ENCODE measurements at regions not wholly inside any gene's neighbourhood (a gene's known extent, or its start where the extent isn't known, plus 50 kb on each side); places are given as distances from the start of the nearest gene placed in this dataset.
A peak's percentile ranks its signal among the peaks of the same experiment; 100 is the strongest.

DNA sequence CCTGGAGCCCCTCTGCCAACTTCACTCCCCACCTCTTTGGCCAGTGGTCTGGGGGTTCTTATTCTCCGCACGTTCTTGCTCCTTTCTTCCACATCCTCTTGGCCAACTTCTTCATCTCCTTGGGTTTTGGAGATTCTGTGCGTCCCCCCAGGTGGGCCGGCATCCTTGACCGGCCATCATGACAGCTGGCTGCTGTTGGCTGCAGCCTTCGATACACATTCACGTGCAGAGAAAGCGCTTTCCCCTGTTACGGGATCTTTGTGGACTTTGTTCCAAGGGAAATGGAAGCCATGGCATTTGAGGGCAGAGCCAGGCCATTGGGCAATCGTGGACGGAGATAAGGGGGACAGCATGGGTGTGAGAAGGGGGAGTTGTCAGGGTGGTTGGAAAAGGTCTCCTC is 241.1 kb upstream of the HDAC4 start:
- peak; percentile 3 for DNase-seq

DNA sequence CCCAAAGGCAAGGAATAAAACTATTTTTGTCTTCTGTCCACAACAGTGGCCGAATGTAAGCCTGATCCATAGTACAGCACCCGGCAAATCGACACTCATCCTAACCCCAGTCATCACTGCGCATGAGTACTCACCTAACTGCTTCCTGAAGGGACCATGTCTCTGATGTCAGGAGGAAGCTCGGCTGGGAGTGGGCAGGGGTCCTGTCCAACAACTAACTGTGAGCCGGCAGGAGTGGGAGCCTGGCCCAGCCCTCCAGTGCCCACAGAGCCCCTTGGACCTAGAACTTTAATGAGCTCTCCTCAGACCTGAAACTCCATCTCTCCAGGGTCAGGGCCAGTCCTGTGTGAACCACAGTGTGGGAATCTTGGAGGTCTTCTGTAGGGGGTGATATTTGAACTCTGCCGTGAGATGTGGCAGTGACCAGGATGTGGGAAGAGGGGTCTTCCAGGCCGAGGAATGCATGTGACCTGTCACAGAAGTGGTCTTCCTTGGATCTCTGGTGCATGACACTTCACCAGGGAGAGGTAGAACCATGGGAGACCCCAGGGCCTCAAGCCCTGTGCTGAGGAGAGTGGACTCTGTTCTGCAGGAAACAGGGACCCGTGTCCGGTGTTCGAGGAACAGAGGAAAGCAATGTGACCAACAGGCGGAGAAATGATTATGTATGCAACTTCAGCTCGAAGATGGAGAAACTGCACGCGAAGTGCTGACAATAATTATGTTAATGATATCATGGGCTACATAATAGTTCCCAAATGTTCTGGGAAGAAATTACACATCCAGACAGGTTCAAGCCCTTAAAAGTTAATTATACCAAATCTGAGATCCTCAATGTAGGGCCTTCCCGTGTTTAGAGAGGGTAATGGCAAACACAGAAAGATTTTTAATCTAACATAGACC is 240.1 kb upstream of the HDAC4 start:
- DNase-seq = peak; percentile 3

DNA sequence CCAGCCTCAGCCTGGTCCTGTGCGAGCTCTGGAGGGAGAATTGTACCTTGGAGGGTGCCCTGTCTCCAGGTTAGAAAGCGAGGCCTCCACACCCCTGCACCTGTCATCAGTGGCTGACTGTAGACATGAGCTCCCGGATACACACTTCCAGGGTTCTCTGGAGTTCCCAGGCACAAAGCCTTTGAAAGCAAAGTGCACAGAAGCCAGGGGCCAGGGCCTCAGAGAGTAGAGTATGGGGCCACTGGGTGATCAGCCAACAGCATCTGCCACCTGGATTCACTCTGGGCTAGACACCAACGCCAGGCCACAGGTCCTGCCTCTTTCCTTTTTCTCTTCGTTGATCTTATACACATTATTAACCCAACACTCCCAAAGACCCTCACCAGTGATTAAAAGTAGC is 239.4 kb upstream of the HDAC4 start:
- DNase-seq = peak; percentile 3

DNA sequence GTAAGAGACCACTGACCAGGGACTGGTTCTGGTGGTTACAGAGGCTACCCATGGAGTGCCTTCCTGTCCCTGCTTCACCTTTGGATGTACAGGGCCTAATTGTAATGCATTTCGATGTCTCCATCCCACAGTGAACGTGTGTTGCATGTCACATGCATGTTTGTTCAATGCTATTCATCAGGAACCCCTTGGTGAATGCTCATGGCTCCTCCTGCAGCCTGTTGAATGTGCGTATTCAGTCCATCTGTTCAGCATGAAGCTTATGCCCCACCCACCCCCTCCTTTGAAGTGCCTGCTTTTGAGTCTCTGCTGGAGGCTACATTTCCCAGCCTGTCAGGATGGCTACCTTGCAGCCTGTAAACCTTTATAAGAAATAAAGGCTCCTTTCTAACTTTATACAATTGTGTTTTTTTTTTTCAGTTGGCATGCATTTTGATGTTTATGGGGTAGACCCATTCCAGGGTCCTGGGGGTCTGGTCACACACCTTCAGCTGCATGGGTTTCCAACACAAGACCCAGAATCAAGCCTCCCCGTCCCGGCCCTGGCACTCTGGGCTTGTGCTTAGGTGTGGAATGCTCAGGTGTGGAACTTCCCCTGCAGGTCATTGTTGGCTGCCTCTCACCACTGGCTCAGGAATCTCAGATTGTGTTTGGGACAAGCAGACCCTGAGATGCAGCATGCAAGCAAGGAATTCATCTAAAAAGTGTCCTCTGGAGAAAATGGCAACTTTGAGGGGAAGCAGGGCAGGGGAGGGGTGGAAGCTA is 238.8 kb upstream of the HDAC4 start:
- DNase-seq = peak; percentile 1

DNA sequence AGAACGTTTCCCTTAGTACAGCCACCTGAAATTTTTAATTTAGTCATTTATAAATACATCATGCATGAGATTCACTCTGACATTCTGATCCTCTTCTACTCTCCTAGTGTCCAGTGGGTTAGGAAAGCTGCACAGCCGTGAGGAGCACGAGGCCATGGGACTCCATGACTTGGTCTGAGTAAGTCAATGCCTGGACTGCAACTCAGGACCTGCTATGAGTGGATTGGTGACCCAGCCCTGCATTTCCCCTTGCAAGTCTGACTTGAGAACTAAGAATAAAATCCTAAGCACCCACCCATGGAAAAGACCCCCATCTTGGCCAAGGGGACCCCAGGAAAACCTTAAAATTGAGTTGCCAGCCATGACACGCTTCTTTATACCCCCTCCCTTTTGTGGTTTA is 237.6 kb upstream of the HDAC4 start:
- DNase-seq = no peak

DNA sequence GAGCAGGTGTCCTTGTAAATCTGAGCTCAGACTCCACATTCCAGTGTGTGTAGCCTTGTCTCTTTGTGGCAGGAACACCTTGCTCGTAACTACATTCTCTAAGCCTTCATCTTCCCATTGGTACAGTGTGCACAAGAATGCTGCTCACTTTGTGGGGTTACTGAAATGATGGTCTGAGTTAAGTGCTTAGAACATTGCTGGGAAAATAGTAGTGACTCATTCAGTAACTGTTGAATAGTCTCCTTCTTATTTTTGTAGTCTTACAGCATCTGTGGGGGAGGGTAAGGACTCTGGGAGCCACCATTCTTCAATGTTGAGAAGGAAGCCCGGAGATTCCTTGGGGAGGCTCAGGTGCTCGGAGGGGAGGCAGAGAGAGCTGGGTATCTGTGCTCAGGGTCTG is 236.0 kb upstream of the HDAC4 start:
- no peak for DNase-seq

DNA sequence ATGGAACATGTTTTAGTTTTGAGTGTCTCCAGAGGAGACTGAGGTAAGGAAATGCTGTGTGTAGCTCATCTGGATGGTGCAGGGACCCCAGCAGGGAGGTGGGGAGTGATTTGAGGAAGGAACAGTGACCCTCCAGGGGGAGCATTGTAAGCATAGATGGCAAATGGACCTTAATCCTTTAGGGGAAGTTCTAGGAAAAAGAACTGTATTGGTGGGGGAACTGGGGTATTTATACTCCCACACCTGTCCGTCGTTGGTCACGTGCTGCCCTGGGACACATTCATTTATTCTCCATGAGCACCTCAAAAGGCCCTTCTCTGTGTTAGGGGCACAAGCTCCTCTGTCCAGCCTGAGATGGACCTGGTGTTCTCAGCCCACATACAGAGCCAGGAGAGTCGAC is 233.9 kb upstream of the HDAC4 start:
- no peak for DNase-seq

DNA sequence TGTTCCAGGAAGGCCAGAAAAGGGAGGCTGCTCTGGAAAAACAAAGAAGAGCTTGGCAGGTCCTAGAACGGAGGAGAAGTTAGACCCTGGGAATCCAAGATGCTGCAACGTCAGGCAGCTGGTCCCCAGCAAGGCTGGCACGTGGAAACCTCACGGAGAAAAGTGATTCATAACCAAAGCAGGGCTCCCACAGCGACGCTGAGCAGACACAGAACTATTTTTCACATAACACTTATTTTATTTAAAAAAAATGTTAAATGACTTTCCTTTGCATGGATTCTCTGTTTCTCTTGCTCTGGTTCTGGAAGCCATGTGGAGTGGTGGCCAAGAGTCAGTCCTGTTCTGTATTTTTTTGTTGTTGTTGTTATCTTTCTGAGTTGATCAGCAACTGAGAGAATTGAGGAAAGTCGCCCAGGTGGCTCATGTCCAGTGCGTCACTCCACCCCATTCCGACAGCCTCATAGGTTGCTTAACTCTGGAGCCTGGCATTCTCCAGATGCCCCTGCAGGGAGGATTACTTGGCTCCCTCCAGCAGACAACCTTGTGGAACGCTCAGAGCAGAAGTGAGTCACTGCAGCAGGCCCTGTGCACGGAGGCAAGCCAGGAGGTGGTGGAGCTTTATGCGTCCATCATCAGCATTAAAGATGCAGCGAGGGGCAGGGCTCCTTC is 229.9 kb upstream of the HDAC4 start:
- peak; percentile 38 for DNase-seq

DNA sequence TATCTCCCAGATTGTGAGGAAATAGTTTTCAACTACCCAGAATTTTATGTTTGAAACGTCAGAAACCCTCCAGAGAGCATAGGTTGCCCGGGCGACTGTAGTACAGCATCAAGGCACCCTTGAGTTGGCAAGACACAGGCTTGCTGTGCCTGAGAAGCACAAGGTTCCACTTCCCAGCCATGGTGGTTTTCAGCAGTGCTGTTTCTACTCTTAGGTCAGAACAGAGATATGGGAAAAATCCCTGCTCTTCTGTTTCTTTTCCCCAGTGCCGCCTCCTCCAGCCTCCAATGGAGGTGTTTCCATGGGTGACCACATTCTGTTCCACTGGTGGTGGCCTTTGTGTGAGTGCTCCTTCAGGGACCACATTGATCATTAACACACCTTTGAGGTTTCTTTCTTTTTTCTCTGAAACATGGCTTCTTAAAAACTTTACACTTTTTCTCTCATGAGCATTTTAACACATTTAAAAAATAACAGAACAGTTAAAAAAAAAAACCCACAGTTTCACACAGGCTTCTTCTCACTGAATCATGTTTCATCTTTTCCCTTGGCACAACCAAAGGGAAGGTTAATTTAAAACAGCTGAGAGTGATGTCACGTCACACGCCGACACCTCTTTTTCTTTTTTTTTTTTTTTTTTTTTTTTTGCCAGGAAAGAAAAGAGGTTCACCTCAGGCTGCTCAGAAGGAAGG is 229.3 kb upstream of the HDAC4 start:
- no peak for DNase-seq

DNA sequence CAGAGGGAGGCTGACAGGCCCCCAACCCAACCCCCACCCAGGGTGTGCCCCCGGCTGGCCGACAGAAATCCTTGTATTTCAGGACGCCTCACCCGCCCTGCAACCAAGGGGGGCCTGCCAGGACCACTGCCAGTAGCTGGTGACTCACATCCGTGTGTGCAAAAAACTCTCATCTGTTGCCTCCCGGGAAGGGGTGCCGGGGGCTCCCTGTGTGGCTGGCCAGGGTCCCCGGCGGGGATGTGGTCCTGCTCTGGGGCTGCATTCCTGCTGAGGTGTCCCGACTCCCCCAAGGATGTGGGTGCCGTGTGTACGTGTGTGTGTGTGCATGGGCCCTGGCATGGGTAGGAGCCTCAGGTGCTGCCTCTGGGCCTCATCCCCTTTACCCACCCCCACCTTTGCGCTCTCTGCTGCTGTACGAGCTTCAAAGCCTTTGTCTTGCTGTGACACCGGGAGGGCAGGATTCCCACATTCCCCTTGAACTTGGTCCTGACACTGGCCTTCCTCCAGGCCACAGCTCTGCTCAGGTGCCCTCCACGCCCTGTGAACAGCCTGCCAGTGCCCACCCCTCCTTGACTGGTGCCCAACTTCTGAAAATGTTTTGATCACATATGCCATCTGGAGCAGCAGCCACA is 226.3 kb upstream of the HDAC4 start:
- no peak for DNase-seq

DNA sequence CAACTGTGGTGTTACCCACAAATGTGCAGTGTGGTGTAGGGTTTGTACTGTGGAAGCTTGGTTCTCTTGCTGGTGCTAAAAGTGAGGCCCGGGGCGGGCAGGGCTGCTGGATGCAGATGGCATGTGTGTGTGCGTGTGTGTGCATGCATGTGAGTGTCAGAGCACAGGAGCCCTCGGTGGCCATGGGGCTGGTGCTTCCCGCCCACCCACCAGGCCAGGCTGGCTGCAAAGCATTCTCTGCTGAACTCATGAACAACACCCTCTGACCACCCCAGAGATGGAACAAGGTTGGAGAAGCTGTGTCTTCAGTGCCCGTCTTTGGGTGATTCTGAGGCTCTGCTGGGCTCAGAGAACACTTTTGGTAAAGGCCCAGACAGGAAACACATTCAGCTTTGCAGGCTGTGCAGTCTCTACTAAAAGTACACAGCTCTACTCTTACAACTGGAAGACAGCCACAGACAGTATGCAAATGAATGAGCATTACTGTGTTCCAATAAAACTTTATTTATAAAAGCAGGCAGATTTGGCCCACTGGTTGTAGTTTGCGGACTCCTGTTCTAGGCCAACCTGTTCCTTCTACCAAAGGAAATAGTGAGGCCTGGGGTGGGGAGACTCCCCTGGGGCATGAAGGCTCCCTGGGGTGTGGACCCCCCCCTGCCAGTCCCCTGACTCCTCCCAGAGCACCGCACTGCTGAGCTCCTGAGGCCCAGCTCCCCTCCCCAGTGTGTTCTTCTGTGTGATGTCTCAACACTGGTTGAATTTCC is 225.3 kb upstream of the HDAC4 start:
- no peak for DNase-seq

DNA sequence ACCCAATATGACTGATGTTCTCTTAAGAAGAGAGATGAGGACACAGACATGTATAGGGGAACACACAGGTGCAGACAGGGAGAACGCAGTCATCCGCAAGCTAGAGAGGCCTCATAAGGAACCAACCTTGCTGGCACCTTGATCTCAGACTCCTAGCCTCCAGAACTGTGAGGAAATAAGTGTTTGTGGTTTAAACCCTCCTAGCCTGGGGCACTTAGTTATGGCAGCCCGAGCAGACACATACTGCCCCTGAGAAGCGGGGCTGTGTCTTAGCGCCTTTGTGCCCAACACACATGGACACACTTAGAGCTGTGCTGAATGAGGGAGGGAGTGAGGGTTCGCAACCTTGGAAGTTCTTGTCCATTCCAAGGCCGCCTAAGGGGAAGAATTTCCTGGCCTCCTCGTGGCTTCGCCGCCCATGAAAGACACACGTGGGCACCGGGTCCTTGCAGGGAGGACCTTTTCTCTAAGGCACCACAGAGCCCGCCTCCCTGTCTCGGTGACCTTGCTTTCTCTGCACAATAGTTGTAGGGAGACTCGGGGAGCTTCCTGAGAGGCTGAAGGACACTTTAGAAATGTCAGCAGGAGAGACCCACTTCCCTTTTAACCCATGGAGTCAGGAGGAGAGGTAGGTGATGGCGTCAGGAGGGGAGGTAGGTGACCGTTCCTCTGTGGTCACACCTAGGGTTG is 224.5 kb upstream of the HDAC4 start:
- DNase-seq = no peak

DNA sequence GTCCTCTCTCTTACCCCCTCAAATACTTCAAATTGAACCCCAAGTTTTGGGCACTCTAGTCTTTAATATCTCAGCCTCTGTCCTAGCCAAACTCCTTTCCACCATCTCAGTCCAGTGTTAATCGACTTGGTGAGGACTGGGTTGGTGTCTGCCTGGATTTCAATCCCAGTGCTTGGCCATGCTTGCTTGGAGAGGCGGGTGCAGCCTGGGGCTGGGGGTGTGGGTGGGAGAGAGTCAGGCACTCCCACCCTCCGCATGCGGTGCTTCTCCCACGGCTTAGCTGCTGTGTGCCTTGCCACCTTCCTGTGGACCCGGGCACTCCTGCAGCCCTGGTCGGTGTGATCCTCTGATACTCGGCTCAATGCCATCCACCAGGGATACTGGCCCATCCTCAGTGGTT is 220.8 kb upstream of the HDAC4 start:
- no peak for DNase-seq

DNA sequence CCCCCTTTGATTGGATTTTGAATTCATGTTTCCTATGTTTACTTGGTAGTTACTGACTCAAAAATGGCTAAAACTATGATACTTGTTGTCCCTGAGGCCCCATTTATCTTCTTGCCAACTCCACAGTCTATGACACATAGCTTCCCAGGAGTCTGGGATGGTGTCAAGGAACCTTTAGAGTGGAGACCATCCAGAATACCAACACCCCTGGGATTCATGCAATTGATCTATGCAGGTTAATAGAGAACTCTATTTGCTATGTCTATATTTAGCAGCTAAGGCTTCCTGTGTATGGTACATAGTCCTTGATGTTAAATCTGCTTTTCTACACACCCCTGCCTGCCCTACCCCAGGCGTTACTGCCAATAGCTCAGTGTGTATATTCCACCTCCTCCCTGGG is 218.5 kb upstream of the HDAC4 start:
- DNase-seq = no peak

DNA sequence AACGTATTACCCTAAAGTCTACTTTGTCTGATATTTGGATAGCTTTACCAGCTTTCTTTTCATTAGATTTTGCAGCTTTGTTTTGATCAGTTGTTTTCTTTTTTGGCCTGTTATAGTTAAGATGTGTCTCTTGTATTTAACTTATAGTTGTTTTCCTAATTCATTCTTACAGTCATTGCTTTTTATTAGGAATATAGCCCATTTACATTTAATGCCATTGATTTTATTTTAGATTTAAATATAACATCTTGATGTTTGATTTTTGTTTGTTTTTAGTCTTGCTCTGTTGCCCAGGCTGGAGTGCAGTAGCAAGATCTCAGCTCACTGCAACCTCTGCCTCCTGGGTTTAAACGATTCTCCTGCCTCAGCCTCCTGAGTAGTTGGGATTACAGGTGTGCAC is 215.9 kb upstream of the HDAC4 start:
- no peak for DNase-seq

DNA sequence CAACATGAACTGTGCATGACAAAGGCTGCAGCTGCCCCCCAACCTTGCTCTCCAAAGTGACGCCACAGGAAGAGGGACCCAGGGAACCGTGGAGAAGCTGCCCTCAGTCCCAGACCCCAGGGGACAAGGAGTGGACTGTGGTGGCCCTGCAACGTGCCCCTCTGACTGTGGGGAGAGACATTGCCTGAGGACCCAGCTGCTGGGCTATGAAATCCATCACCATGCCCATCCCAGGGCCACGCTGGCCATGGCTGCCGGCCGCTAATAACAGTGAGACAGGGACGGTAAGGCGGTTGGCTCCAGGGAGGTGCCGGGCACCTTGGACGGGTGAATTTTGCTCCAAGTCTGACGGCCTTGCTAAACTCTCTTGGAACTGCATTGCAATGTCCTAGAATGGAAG is 211.3 kb upstream of the HDAC4 start:
- DNase-seq = no peak

DNA sequence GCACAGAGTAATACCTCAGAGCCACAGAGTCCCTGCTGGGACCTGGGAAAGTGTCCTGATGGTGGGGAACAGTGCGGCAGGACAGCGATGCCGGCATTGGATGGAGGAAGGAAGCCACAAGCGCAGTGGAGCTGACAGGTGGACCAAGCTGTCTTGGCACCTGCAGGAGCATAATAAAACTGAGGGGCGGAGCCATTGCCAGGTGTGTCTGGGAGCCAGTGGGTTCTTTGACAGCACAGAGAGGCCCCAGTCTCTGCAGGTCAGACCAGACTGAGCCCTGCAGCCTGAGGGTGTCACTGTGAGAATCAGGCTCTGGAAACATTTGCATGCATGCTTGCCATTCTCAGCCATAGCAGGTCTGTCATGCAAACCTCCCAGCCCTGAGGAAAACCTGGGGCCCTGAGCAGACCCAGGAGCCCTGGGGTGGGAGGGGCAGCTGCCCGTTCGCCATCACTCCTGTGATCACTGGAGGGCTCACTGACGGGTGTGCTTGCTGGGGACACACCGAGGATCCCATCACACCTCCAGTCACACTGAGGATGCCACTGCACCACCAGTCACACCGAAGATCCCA is 210.5 kb upstream of the HDAC4 start:
- DNase-seq = no peak

DNA sequence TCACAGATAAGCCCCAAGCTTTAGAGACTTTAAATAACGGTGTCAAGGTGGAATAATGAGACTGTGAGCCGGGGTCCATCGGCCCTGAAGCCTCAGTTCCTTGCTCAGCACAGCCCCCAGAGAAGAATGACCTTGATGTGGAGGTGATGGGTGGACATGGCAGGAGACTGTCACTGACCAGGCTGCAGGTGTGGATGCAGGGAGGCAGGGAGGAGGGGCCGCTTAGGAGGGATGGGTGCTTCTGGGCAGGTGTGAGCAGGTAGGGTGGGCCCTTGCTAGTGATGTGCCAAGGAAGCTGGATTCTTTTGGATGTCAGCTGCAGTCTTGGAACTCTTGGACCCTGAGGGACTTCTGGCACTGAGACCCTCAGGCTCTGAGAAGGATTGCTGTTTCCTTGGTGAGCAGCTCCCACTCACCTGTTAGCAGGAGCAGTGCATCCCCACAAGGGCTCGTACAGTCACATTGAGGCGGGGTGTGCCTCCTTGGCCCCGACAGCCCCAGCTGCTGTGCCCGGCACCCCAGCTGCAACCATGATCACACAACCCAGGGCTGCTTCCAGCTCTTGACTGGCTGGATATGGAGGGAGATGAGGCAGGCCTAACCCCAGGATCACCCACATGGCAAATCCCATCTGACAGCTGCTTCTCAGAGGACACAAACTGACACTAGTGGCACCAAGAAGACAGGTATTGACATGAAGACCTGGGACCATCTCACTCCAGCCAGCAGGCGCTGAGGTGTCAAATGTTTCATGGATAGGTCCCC is 209.8 kb upstream of the HDAC4 start:
- no peak for DNase-seq

DNA sequence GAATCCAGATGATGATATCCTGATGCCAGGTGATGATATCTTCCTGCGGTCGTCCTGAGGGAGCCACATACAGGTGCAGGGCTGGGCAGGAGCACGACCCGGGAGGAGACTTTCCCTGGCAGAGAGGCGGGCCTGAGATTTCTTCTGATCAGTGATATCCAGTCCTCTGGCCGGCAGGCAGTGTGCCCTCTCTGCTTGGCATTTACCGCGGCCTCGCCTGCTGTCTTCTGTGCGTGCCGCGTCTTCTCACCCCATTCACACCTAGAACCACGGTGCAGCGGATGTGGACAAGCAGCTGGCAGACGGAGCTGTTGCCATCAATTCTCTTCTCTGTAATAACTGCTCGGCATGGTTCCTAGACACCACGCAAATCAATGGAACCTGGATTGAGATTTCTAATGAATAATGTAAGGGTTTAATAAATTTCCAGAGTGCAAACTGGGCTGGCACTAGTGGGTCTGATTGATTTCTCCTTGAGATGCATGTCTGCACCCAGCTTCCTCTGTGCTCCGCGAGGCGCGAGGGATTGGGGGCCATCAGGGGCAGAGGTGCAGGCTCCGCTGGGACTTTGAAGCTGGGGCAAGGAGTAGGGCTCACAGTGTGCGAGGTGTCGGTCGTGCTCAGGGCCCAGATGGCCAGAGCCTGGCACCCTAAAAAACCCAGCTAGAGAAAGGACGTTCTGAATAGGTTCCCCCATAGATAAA is 208.9 kb upstream of the HDAC4 start:
- no peak for DNase-seq

Measured in femur (tissue), 1 donor.